ENCODE measurements at regions not wholly inside any gene's neighbourhood (a gene's known extent, or its start where the extent isn't known, plus 50 kb on each side); places are given as distances from the start of the nearest gene placed in this dataset.

GRCh38 chr5:4983701-4984100 is 156.4 kb upstream of the ADAMTS16 start:
- no peaks in the 10 kb centered on the region; the same call in 2 of the 3 replicates for H3K4me1 ChIP-seq
- no peak overlapping the region for H3K27ac ChIP-seq
- H3K4me3 ChIP-seq, result no peak overlapping the region
- CTCF ChIA-PET, result no interaction called here
- DNase-seq (ENCODE audit: low read depth in 1 of 2, low spot score in 1 of 2) (no peak), FAIRE-seq (no peak), ATAC-seq (no peak)
- POLR2A ChIA-PET, result no interaction called here
- 9% methylated on average over 3 of the region's 3 CpGs for WGBS (ENCODE audit: missing lambda C conversion rate)
- no peaks in the 10 kb centered on the region for H3K9me3 ChIP-seq
- H3K4me2 ChIP-seq, result no peak overlapping the region
- TF ChIP-seq FOXS1 (CRISPR knock-in tag; IDR thresholded peaks at IDR 0.05) (no peak), CHD2 (IDR thresholded peaks at IDR 0.05; ENCODE audit: low read length, partially characterized antibody) (no peak), CBX8 (IDR thresholded peaks at IDR 0.05) (no peak), RARB (CRISPR knock-in tag; IDR thresholded peaks at IDR 0.05) (no peak)

GRCh38 chr5:4984461-4984860 is 155.7 kb upstream of the ADAMTS16 start:
- no peaks in the 10 kb centered on the region; the same call in 2 of the 3 replicates for H3K4me1 ChIP-seq
- ATAC-seq (no peak), DNase-seq (ENCODE audit: low read depth in 1 of 2, low spot score in 1 of 2) (no peak), FAIRE-seq (no peak)
- H3K4me3 ChIP-seq, result no peak overlapping the region
- no peaks in the 10 kb centered on the region for H3K9me3 ChIP-seq
- 13% methylated on average over 1 of the region's 1 CpG for WGBS (ENCODE audit: missing lambda C conversion rate)
- TF ChIP-seq RAD21 (conservative IDR thresholded peaks at IDR 0.05 in 1 of 2, IDR thresholded peaks at IDR 0.05 in 1 of 2) (no peak), EP300 (IDR thresholded peaks at IDR 0.05) (no peak), ZSCAN20 (CRISPR knock-in tag; IDR thresholded peaks at IDR 0.05) (no peak), CHD2 (IDR thresholded peaks at IDR 0.05; ENCODE audit: low read length, partially characterized antibody) (no peak), BHLHE40 (IDR thresholded peaks at IDR 0.05; ENCODE audit: low read depth, low read length) (no peak), POLR2AphosphoS2 (conservative IDR thresholded peaks at IDR 0.05; ENCODE audit: low read length) (no peak), E2F6 (IDR thresholded peaks at IDR 0.05; ENCODE audit: borderline replicate concordance, low read depth) (no peak), KDM5A (IDR thresholded peaks at IDR 0.05) (no peak), MAX (IDR thresholded peaks at IDR 0.05) (no peak), RNF2 (IDR thresholded peaks at IDR 0.05; ENCODE audit: borderline replicate concordance, low read depth) (no peak)
- H3K27ac ChIP-seq, result no peak overlapping the region
- ChIA-PET POLR2A (no interaction called here), CTCF (no interaction called here)
- no peak overlapping the region for H3K4me2 ChIP-seq

- ATAC-seq (no peak), FAIRE-seq (no peak), DNase-seq (ENCODE audit: low read depth in 1 of 2, low spot score in 1 of 2) (no peak)
- H3K9me3 ChIP-seq, result no peaks in the 10 kb centered on the region
- 65% methylated on average over 4 of the region's 4 CpGs for WGBS (ENCODE audit: missing lambda C conversion rate)
- H3K4me1 ChIP-seq, result no peaks in the 10 kb centered on the region; the same call in 2 of the 3 replicates
- H3K4me2 ChIP-seq, result no peak overlapping the region
- no peak for TF ChIP-seq ESRRA (IDR thresholded peaks at IDR 0.05; ENCODE audit: borderline replicate concordance, low read length)
- TF ChIP-seq USF2 (IDR thresholded peaks at IDR 0.05), result no peak
- TF ChIP-seq TP53 (CRISPR knock-in tag; IDR thresholded peaks at IDR 0.05), result no peak
- ChIA-PET POLR2A (no interaction called here), CTCF (no interaction called here)
- no peak overlapping the region for H3K27ac ChIP-seq
- H3K4me3 ChIP-seq, result no peak overlapping the region
Measured at GRCh38 chr5:4987431-4987830, 152.7 kb upstream of the ADAMTS16 start.

- no peak for ATAC-seq
- DNase-seq (ENCODE audit: low read depth in 1 of 2, low spot score in 1 of 2), result peak in 1 of 2 experiments; percentile 9
- no peak for FAIRE-seq
- Histone ChIP-seq H3K9me3 (no peaks in the 10 kb centered on the region), H3K4me2 (no peak overlapping the region), H3K4me3 (no peak overlapping the region), H3K27ac (no peak overlapping the region), H3K4me1 (no peaks in the 10 kb centered on the region; the same call in 2 of the 3 replicates)
- whole genome bisulfite sequencing (ENCODE audit: missing lambda C conversion rate), result 0% methylated on average over 1 of the region's 1 CpG
- ChIA-PET CTCF (interaction anchor here (1.2 to 1.8 kb wide), 2 partner anchors 10 to 430 kb away, joined by 3 to 5 read pairs; no protein-coding TSS in a partner anchor), POLR2A (no interaction called here)
- TF ChIP-seq HEYL (CRISPR knock-in tag; IDR thresholded peaks at IDR 0.05) (no peak), ESRRA (IDR thresholded peaks at IDR 0.05; ENCODE audit: borderline replicate concordance, low read length) (no peak), JUN (IDR thresholded peaks at IDR 0.05) (no peak), E2F6 (IDR thresholded peaks at IDR 0.05; ENCODE audit: borderline replicate concordance, low read depth) (no peak), ATOH8 (CRISPR knock-in tag; IDR thresholded peaks at IDR 0.05; ENCODE audit: low read depth) (no peak), CBX8 (IDR thresholded peaks at IDR 0.05) (no peak), RAD21 (conservative IDR thresholded peaks at IDR 0.05 in 1 of 2, IDR thresholded peaks at IDR 0.05 in 1 of 2) (no peak), MAZ (IDR thresholded peaks at IDR 0.05; ENCODE audit: borderline replicate concordance, low read depth, low read length) (no peak), CHD2 (IDR thresholded peaks at IDR 0.05; ENCODE audit: low read length, partially characterized antibody) (no peak), CBX2 (IDR thresholded peaks at IDR 0.05; ENCODE audit: borderline replicate concordance, low read depth) (no peak), CHD4 (IDR thresholded peaks at IDR 0.05; ENCODE audit: borderline replicate concordance) (no peak), JUNB (IDR thresholded peaks at IDR 0.05) (no peak), USF2 (IDR thresholded peaks at IDR 0.05) (no peak), PBX3 (IDR thresholded peaks at IDR 0.05) (no peak), GATA3 (IDR thresholded peaks at IDR 0.05; ENCODE audit: borderline replicate concordance) (no peak), RCOR1 (IDR thresholded peaks at IDR 0.05; ENCODE audit: low read depth, low read length) (no peak)
Measured at GRCh38 chr5:4989118-4989517, 151.0 kb upstream of the ADAMTS16 start.
